ENCODE measurements at regions not wholly inside any gene's neighbourhood (a gene's known extent, or its start where the extent isn't known, plus 50 kb on each side); places are given as distances from the start of the nearest gene placed in this dataset.

GRCh38 chr11:10388574-10388973 is 66.5 kb upstream of the AMPD3 start:
- WGBS, 2 donors = 44% methylated on average over 5 of the region's 5 CpGs
- TF ChIP-seq CTCF (IDR thresholded peaks at IDR 0.05) = no peak
- Histone ChIP-seq H3K9me3 (no peaks in the 10 kb centered on the region), H3K27ac (no peak overlapping the region), H3K4me3 (no peak overlapping the region), H3K27me3 (no peaks in the 10 kb centered on the region), H3K36me3 (no peaks in the 10 kb centered on the region), H3K4me1 (peaks cover 0 to 22% (median 7%) of the 10 kb centered on the region in 9 donors)
- ATAC-seq (peak in 2 of 8 donors; percentile 59 to 67), DNase-seq (no peak)
- intact Hi-C loops (cut with DNase I) = no loop called here

DNA sequence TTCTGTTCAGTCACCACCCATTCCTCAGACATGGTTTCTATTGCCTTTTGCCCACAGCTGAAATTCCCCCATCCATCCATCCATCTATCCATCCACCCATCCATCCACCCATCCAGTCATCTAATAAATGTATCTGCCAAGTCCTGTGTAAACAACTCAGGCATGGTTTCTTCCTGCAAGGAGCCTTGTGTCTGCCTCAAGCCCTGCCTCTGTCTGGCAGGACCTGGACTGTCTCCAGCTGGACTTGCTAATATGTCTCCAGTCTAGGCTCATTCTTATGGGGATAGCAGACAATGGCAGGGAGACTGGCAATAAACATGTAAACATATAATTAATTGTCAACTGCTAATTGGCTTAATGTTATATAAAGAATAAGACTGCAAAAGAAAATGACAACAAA is 64.7 kb upstream of the AMPD3 start:
- intact Hi-C loops (cut with DNase I) = no loop called here
- no peak for DNase-seq

GRCh38 chr11:10392095-10393079 is 62.7 kb upstream of the AMPD3 start:
- Histone ChIP-seq H3K9me3 (no peaks in the 10 kb centered on the region), H3K36me3 (no peaks in the 10 kb centered on the region), H3K4me3 (no peak overlapping the region), H3K4me1 (peaks cover 0 to 28% (median 12%) of the 10 kb centered on the region in 9 donors), H3K27ac (no peak overlapping the region), H3K27me3 (no peaks in the 10 kb centered on the region)
- TF ChIP-seq CTCF (IDR thresholded peaks at IDR 0.05) = no peak
- no peak for ATAC-seq
- intact Hi-C loops (cut with DNase I) = no loop called here
- 90 to 93% methylated on average over 11 of the region's 11 CpGs for WGBS, 2 donors
- DNase-seq = no peak

More for the DNA sequence above, 64.7 kb upstream of the AMPD3 start:
- H3K4me1 ChIP-seq = peaks cover 0 to 31% (median 10%) of the 10 kb centered on the region in 9 donors
- no peak for ATAC-seq
- H3K27me3 ChIP-seq = no peaks in the 10 kb centered on the region
- H3K27ac ChIP-seq = no peak overlapping the region
- no peaks in the 10 kb centered on the region for H3K36me3 ChIP-seq
- TF ChIP-seq CTCF (IDR thresholded peaks at IDR 0.05) = no peak
- H3K4me3 ChIP-seq = no peak overlapping the region
- H3K9me3 ChIP-seq = no peaks in the 10 kb centered on the region

DNA sequence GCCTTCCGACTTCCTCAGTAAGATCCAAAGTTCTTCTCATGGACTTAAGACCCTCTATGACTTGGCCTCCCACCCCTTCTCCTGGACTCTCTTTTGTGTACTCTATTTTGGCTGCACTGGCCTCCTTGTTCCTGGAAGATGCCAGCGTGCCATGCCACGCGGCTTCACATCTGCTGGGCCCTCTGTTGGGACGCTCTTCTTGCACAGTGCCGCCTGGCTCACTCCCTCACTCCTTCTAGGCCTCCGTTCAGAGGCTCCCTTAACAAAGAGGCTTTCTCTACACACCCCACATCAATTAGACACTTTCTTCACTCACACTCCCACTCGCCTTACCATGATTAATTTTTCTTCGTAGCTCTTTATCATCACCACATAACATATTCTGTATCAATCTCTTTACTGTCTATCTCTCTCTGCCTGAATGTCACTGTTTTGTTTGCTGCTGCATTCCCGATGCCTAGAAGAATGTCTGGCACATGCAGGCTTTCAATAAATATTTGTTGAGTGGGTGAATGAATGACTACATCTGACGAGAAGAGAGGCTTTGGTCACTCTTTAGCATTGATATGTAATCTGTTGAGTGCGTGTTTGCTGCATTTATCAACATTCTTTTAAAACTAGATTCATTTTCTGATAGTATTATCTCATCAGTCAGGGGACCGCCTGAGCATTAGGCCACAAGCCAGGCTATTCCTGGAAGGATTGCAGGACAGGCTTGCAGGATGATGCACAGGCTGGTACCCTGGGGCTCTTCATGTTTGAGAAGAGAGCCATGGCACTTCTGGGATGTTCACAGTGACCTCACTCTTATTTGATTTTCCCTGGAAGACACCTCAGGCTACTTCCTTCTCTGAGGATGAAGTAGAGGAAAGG is 60.6 kb upstream of the AMPD3 start:
- DNase-seq (no peak), ATAC-seq (no peak)
- no peaks in the 10 kb centered on the region for H3K36me3 ChIP-seq
- no peak for TF ChIP-seq CTCF (IDR thresholded peaks at IDR 0.05)
- H3K4me3 ChIP-seq = no peak overlapping the region
- H3K27me3 ChIP-seq = no peaks in the 10 kb centered on the region
- peaks cover 0 to 37% (median 7%) of the 10 kb centered on the region in 9 donors for H3K4me1 ChIP-seq
- 79 to 82% methylated on average over 13 of the region's 13 CpGs for WGBS, 2 donors
- no peaks in the 10 kb centered on the region for H3K9me3 ChIP-seq
- H3K27ac ChIP-seq = no peak overlapping the region
- intact Hi-C loops (cut with DNase I) = no loop called here
